Neural progenitor cell (in vitro differentiated cells): ENCODE measurements at regions not wholly inside any gene's neighbourhood (a gene's known extent, or its start where the extent isn't known, plus 50 kb on each side); places are given as distances from the start of the nearest gene placed in this dataset.

Experiments used
- DNase-seq: peaks from one replicate; pipeline ENCODE4 v3.0.0-alpha.2; 2016; ENCODE audit warnings: low spot score
- H2AFZ ChIP-seq: fragments of 200-600 bp; sonication (generic); replicated peaks from 2 replicates; pipeline ENCODE4 v1.6.1; 2016; ENCODE audit warnings: antibody characterized with exemption
- H3F3A ChIP-seq: fragments of 200-600 bp; sonication (generic); 2 replicates; pipeline ENCODE4 v1.6.1; 2016; ENCODE audit warnings: antibody characterized with exemption, low read depth
- H3K27ac ChIP-seq: fragments of 200-600 bp; sonication (generic); 2 replicates; pipeline ENCODE4 v1.5.1; 2016; ENCODE audit warnings: mild to moderate bottlenecking
- H3K27me3 ChIP-seq: fragments of 200-600 bp; sonication (generic); 2 replicates; pipeline ENCODE4 v1.6.1; 2016; ENCODE audit warnings: mild to moderate bottlenecking, moderate library complexity
- H3K36me3 ChIP-seq: fragments of 200-600 bp; sonication (generic); 2 replicates; pipeline ENCODE4 v1.5.1; 2016
- H3K4me1 ChIP-seq: fragments of 200-600 bp; sonication (generic); 2 replicates; pipeline ENCODE4 v1.6.1; 2016; ENCODE audit warnings: mixed run types
- H3K4me2 ChIP-seq: fragments of 200-600 bp; sonication (generic); 2 replicates; pipeline ENCODE4 v1.6.1; 2016
- H3K4me3 ChIP-seq: fragments of 200-600 bp; sonication (generic); 2 replicates; pipeline ENCODE4 v1.5.1; 2016
- H3K79me2 ChIP-seq: fragments of 200-600 bp; sonication (generic); 2 replicates; pipeline ENCODE4 v1.6.1; 2016; ENCODE audit warnings: low read depth
- H3K9ac ChIP-seq: fragments of 200-600 bp; sonication (generic); 2 replicates; pipeline ENCODE4 v1.6.1; 2016
- H3K9me3 ChIP-seq: fragments of 200-600 bp; sonication (generic); 2 replicates; pipeline ENCODE4 v1.5.1; 2016; ENCODE audit warnings: low read depth
- H4K20me1 ChIP-seq: fragments of 200-600 bp; sonication (generic); 2 replicates; pipeline ENCODE4 v1.6.1; 2016; ENCODE audit warnings: low read depth
- H3K27ac Mint-ChIP-seq: 3 replicates; pipeline ENCODE4 v1.8.0; 2021; ENCODE audit warnings: mixed read lengths
- H3K27me3 Mint-ChIP-seq: 2 replicates; pipeline ENCODE4 v1.8.0; 2022; ENCODE audit warnings: low read depth, mild to moderate bottlenecking, inconsistent platforms, moderate library complexity, mixed read lengths; ENCODE audit not compliant: insufficient read depth
- H3K36me3 Mint-ChIP-seq: 3 replicates; pipeline ENCODE4 v1.8.0; 2021; ENCODE audit warnings: mixed read lengths
- H3K4me1 Mint-ChIP-seq: 3 replicates; pipeline ENCODE4 v1.8.0; 2021; ENCODE audit warnings: mixed read lengths
- H3K4me3 Mint-ChIP-seq: 3 replicates; pipeline ENCODE4 v1.8.0; 2021; ENCODE audit warnings: mild to moderate bottlenecking, moderate library complexity, mixed read lengths
- H3K9me3 Mint-ChIP-seq: 3 replicates; pipeline ENCODE4 v1.8.0; 2020; ENCODE audit warnings: mixed read lengths
- CTCF ChIP-seq: fragments of 200-600 bp; sonication (generic); IDR thresholded peaks from 2 replicates; pipeline ENCODE4 v1.5.1; 2017; ENCODE audit warnings: antibody characterized with exemption, mild to moderate bottlenecking
- EZH2 ChIP-seq: fragments of 200-600 bp; sonication (generic); IDR thresholded peaks from 2 replicates; pipeline ENCODE4 v1.6.1; 2017; ENCODE audit warnings: antibody characterized with exemption, mild to moderate bottlenecking, moderate library complexity
- EZH2phosphoT487 ChIP-seq: fragments of 200-600 bp; sonication (generic); IDR thresholded peaks from 2 replicates; pipeline ENCODE4 v1.6.1; 2017; ENCODE audit warnings: antibody characterized with exemption

GRCh38 chr2:51619961-51620360 is 588.0 kb upstream of the NRXN1 start:
- no peaks in the 10 kb centered on the region for H3K4me1 ChIP-seq
- H3K27me3 ChIP-seq = no peaks in the 10 kb centered on the region
- no peak for DNase-seq
- no peak overlapping the region for H3K27ac ChIP-seq
- no peaks in the 10 kb centered on the region for H3K36me3 Mint-ChIP-seq
- no peak for TF ChIP-seq EZH2phosphoT487
- no peak for TF ChIP-seq EZH2
- no peak for TF ChIP-seq CTCF
- H4K20me1 ChIP-seq = no peaks in the 10 kb centered on the region
- no peak overlapping the region for H2AFZ ChIP-seq
- H3K4me1 Mint-ChIP-seq = no peaks in the 10 kb centered on the region
- H3K36me3 ChIP-seq = no peaks in the 10 kb centered on the region
- no peak overlapping the region for H3K27ac Mint-ChIP-seq
- H3K4me3 Mint-ChIP-seq = no peak overlapping the region
- H3K9ac ChIP-seq = no peak overlapping the region
- no peaks in the 10 kb centered on the region for H3K79me2 ChIP-seq
- no peak overlapping the region for H3K4me3 ChIP-seq
- H3K4me2 ChIP-seq = no peak overlapping the region
- H3K9me3 Mint-ChIP-seq = peaks cover 11% of the 10 kb centered on the region
- H3K27me3 Mint-ChIP-seq = peaks cover 2% of the 10 kb centered on the region
- peaks cover 4% of the 10 kb centered on the region for H3K9me3 ChIP-seq
- no peaks in the 10 kb centered on the region for H3F3A ChIP-seq

GRCh38 chr2:51612387-51612786 is 580.5 kb upstream of the NRXN1 start:
- H3K4me1 Mint-ChIP-seq = no peaks in the 10 kb centered on the region
- H3K27ac ChIP-seq = no peak overlapping the region
- H3K36me3 Mint-ChIP-seq = no peaks in the 10 kb centered on the region
- peaks cover 7% of the 10 kb centered on the region for H3K27me3 Mint-ChIP-seq
- H3K9me3 Mint-ChIP-seq = peaks cover 40% of the 10 kb centered on the region
- no peaks in the 10 kb centered on the region for H3F3A ChIP-seq
- no peaks in the 10 kb centered on the region for H3K36me3 ChIP-seq
- no peak overlapping the region for H2AFZ ChIP-seq
- no peak overlapping the region for H3K9ac ChIP-seq
- no peaks in the 10 kb centered on the region for H3K79me2 ChIP-seq
- no peaks in the 10 kb centered on the region for H4K20me1 ChIP-seq
- H3K4me1 ChIP-seq = no peaks in the 10 kb centered on the region
- no peak for DNase-seq
- no peak overlapping the region for H3K4me3 ChIP-seq
- H3K9me3 ChIP-seq = peaks cover 4% of the 10 kb centered on the region
- no peak overlapping the region for H3K4me3 Mint-ChIP-seq
- no peak for TF ChIP-seq CTCF
- TF ChIP-seq EZH2phosphoT487 = no peak
- TF ChIP-seq EZH2 = no peak
- no peaks in the 10 kb centered on the region for H3K27me3 ChIP-seq
- no peak overlapping the region for H3K4me2 ChIP-seq
- H3K27ac Mint-ChIP-seq = no peak overlapping the region

GRCh38 chr2:51601706-51602105 is 569.8 kb upstream of the NRXN1 start:
- Histone ChIP-seq H3K27me3 (no peaks in the 10 kb centered on the region), H4K20me1 (no peaks in the 10 kb centered on the region), H3K27ac (no peak overlapping the region), H2AFZ (no peak overlapping the region), H3F3A (no peaks in the 10 kb centered on the region), H3K4me2 (no peak overlapping the region), H3K4me1 (no peaks in the 10 kb centered on the region), H3K9me3 (no peaks in the 10 kb centered on the region), H3K36me3 (no peaks in the 10 kb centered on the region), H3K79me2 (no peaks in the 10 kb centered on the region), H3K4me3 (no peak overlapping the region), H3K9ac (no peak overlapping the region)
- Mint-ChIP-seq H3K27ac (no peak overlapping the region), H3K27me3 (peaks cover 6% of the 10 kb centered on the region), H3K9me3 (no peaks in the 10 kb centered on the region), H3K4me3 (no peak overlapping the region), H3K4me1 (peaks cover 4% of the 10 kb centered on the region), H3K36me3 (no peaks in the 10 kb centered on the region)
- no peak for TF ChIP-seq EZH2phosphoT487
- no peak for DNase-seq

GRCh38 chr2:51597086-51597485 is 565.2 kb upstream of the NRXN1 start:
- no peak for DNase-seq
- no peak overlapping the region for H3K27ac Mint-ChIP-seq
- TF ChIP-seq CTCF (no peak), EZH2 (no peak), EZH2phosphoT487 (no peak)

More at GRCh38 chr2:51597086-51597485, 565.2 kb upstream of the NRXN1 start:
- Histone ChIP-seq H3K27ac (no peak overlapping the region), H3K27me3 (no peaks in the 10 kb centered on the region), H3K9ac (no peak overlapping the region), H2AFZ (no peak overlapping the region), H3F3A (no peaks in the 10 kb centered on the region), H3K9me3 (no peaks in the 10 kb centered on the region), H4K20me1 (no peaks in the 10 kb centered on the region), H3K4me2 (no peak overlapping the region), H3K4me1 (no peaks in the 10 kb centered on the region), H3K4me3 (no peak overlapping the region), H3K79me2 (no peaks in the 10 kb centered on the region), H3K36me3 (no peaks in the 10 kb centered on the region)
- no peaks in the 10 kb centered on the region for H3K9me3 Mint-ChIP-seq
- H3K27me3 Mint-ChIP-seq = peaks cover 6% of the 10 kb centered on the region
- no peaks in the 10 kb centered on the region for H3K36me3 Mint-ChIP-seq
- H3K4me3 Mint-ChIP-seq = no peak overlapping the region
- peaks cover 4% of the 10 kb centered on the region for H3K4me1 Mint-ChIP-seq
